ENCODE measurements at regions not wholly inside any gene's neighbourhood (a gene's known extent, or its start where the extent isn't known, plus 50 kb on each side); places are given as distances from the start of the nearest gene placed in this dataset.

GRCh38 chr18:29653671-29654215, 1388.8 kb downstream of the DSC3 start:
- DNase-seq, result no peak

GRCh38 chr18:29652797-29653196, 1389.7 kb downstream of the DSC3 start:
- no peak for DNase-seq

DNA sequence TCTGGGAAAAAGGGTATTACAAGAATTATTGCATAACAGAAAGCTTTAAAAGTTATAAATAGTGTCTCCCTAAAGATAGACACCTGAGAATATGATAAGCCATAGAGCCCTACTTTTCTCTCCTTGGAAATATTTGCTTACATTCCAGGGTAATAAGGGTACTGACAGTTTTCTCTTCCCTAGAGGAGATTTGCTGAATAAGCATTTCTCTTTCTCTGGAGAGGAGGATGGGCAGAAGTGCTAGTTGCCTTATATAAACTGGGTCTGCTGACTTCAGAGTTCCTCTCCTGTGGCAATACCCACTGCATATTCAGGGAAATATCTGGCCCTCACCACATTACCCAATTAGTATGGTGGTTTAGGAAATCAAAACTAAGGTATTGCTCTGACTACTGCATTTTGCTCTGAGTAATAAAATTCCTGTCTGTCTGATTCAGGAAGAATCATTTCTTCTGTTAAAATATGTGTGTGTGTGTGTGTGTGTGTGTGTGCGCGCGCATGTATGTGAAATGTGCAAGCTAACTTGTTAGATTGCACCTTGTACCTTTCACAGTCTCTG, 1391.3 kb downstream of the DSC3 start:
- no peak for DNase-seq

GRCh38 chr18:29648891-29649290, 1393.7 kb downstream of the DSC3 start:
- no peak for DNase-seq

DNA sequence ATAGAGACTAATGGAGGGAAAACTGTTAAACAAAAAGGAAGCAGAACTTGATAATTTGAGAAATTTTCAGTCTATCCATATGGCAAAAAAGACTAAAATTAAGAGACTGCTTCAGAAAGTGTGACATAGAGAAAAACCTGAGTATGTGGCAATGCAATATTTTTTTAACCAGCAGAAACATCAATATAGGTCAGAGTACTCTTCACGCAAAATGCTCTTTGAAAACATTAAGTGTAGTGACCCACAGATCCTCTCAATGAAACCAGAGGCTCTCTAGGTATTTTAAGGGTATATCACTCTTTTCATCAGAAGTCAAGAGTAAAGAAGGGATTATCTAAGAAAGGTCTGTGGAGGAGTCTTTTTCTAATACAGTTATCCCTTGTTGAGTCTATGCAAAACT, 1394.8 kb downstream of the DSC3 start:
- DNase-seq, result no peak

DNA sequence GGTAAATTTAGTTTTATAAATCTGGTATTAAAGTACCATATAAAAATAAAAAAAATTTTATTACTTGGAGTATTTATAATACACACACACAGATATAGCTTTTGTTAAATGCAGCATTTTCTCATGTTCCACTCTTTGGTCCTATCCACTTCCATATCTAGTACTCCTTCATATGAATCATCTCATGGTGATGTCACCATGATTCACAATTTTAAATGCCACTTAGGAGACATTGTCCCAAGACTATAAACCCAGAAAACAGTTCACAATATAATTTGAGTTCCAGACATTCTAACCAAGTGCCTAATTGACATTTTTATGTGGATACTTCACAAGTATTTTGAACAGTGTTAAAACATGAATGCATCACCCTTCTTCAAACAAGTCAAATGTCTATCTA, 1398.3 kb downstream of the DSC3 start:
- no peak for DNase-seq

DNA sequence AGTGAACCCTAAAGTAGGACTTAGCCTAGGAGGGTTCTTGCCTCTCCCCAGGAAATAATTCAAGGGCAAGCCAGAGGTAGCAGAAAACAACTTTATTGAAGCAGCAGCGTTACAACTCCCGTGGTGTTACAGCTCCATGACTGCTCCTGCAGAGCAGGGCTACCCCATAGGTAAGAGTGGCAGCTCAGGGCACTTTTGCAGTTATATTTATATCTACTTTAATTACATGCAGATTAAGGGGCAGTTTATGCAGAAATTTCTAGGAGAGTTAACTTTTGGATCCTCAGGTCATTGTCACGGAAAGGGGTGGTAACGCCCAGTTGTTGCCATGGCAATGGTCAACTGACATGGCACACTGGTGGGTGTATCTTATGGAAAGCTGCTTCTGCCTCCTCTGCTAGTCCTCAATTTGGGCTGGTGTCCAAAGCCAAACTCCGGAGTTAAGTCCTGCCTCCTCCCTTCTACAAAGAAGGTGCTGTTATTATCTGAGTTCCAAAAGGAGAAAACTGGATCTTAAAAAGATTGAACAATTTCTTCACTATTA, 1413.0 kb downstream of the DSC3 start:
- DNase-seq, result no peak

DNA sequence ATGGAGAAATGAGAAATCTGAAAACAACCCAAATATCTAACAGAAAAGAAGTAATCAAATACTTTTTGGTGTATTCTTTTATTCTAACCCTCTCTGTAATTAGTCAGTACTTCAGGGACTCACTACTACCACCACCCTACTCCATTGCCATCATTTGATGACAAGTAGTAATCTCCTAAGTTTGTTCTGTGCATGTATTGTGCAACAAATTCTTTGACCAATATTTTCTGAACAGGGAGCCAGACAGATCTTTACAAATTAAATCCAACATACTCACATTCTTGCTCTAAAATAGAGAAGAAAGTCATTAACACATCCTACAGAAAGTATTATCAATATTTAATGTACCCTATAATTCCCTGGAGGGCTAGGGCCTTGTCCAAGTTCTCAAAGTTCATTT, 1416.4 kb downstream of the DSC3 start:
- DNase-seq, result no peak

GRCh38 chr18:29616867-29617266, 1425.7 kb downstream of the DSC3 start:
- no peak for DNase-seq

- no peak for DNase-seq
These were observed 1432.1 kb upstream of the CDH2 start for GRCh38 chr18:29608982-29609381.

DNA sequence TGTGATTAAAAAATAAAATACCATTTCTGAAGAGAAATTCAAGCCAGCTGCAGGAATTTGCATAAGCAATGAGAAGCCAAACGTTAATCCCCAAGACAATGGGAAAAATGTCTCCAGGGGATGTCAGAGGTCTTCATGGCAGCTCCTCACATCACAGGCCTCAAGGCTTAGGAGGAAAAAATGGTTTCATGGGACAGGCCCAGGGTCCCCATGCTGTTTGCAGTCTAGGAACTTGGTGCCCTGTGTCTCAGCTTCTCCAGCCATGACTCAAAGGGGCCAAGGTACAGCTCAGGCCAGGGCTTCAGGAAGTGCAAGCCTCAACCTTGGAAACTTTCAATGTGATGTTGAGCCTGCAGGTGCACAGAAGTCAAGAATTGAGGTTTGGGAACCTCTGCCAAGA, 1428.4 kb upstream of the CDH2 start:
- DNase-seq, result no peak

DNA sequence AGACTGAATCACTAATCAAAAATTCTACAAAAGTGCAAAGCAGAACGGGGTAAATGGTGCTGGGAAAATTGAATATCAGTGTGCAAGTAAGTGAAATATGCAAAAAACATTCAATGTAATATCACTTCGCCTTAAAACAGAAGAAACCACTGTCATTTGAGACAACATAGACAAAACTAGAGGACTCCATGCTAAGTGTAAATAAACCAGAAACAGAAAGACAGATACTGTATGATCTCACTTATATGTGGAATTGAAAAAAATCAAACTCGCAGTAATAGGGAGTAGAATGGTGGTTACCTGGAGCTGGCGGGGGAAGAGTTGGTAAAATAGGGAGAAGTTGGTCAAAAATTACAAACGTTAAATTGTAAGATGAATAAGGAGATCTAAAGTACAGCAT, 1420.0 kb upstream of the CDH2 start:
- DNase-seq, result no peak

DNA sequence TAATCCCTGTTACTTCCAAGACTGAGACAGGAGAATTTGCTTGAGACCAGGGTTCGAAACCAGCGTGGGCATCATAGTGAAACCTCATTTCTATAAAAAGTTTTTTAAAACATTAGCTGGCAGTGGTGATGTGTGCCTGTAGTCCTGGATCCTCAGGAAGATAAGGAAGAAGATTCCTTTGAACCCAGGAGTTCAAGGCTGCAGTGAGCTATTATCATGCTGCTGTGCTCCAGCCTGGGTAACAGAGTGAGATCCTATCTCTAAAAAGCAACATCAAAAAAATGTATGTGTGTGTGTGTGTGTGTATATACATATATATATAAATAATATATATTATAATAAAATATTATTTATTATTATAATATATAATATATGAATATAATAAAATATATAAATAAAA, 1417.6 kb upstream of the CDH2 start:
- DNase-seq, result no peak

DNA sequence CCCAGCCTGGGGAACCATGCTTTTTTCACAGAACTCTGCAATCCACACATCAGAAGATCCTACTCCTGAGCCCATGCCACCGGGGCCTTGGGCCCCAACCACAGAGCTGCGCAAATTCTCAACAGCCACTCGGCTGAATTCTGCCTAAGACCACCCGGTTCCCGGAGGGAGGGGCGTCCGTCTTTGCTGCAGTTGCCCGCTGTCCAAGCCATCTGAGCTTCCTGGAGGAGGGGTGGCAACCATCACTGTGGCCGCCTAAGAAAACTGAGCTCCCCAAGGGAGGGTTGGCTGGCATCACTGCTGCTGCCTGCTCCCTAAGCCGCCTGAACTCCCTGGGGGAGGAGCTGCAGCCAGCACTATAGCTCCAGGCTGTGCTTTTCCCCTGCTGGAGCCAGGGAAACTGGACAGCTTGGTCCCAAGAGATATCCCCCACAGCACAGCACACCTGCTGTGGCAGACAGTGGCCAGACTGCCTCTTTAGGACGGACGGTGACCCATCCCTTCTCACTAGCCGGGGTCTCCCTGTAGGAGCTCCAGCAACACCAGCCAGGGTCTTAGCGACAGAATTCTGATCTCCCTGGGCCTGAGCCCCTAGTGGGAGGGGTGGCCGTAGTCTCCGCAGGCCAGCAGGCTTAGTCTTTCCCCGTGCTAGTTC, 1411.6 kb upstream of the CDH2 start:
- no peak for DNase-seq

GRCh38 chr18:29586210-29586609, 1409.3 kb upstream of the CDH2 start:
- DNase-seq, result no peak

DNA sequence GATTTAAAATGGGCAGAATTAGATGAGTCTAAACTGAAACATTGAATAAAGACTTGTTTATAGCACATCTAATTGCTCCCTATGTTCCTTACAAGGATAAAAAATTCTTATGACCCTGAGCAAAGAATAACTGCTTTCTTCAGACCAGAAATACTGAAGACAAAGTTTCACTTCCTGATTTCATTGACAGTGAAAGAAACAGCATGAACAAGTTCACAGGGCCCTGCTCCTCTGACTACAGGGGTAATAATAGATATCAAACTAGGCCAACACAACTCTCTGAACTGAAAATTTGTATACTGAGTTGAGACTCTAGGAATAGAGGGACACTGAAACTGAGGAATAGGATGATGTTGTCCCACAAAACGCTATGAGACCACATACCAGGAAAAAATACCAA, 1383.3 kb upstream of the CDH2 start:
- DNase-seq, result no peak

DNA sequence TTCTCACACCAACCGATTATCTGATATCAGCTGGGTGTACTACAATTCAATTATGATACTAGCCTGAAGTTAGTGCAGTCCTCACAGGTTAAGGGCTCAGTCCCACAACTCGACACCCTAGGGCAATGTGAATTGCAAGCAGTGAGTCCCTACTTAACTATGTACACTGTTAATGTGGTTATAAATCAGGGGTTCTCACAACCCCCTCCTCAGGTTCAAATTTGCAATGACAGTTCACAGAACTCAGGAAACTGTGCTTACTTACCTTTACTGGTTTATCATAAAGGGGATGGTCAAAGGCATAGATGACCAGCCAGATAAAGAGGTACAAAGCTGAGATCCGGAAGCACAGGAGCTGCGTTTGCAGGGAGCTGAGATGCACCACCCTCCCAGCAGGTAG, 1379.1 kb upstream of the CDH2 start:
- DNase-seq, result no peak

GRCh38 chr18:29549759-29550158, 1372.8 kb upstream of the CDH2 start:
- DNase-seq, result no peak

- DNase-seq, result no peak
These were observed 1370.7 kb upstream of the CDH2 start for GRCh38 chr18:29547626-29548025.

GRCh38 chr18:29540548-29540947, 1363.6 kb upstream of the CDH2 start:
- no peak for DNase-seq

DNA sequence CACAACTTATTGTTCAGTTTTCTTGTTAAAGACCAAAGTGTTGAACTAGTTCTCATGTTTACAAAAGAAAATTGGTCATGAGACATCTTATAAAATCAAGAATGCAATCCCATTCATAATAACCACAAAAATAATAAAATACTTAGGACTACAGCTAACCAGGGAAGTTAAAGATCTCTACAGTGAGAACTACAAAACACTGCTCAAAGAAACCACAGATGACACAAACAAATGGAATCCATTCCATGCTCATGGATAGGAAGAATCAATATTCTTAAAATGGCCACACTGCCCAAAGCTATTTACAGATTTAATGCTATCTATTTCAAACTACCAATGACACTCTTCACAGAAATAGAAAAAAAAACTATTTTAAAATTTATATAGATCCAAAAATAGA, 1354.8 kb upstream of the CDH2 start:
- no peak for DNase-seq

DNA sequence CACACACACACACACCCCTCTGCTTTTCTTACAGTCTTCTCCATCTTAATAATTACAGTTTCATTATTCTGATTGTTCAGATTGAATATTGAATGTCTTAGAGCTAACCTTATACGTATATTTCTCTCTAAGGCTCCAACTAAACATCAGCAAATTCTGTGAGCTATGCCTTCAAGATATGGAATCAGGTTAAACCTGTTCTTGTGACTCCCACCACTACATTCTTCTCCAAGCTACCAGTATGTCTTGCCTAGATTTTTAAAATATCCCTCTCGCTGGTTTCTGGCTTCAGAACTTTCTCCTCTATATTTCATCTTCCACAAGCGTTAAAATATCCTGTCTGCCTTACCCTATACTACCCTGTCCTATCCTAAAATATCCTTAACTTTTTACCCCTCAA, 1346.4 kb upstream of the CDH2 start:
- no peak for DNase-seq

DNA sequence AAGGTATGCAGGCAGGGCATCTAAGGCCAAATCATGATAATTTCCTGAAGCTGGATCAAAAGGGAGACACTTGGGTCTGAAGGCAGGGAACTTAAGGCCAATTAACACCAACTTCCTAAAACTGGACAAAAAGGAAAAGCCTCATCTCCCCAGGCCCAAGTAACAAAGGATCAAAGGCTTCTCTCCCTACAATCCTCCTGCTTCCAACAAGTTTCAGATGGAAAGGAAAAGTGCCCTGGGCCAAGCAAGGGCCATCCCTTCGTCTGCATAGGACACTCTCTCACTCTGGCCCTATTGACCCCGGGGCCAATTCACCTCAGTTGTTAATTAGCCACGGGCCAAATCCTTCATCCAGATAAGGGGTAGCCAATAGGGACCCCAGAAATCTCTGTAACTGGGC, 1335.8 kb upstream of the CDH2 start:
- no peak for DNase-seq

- no peak for DNase-seq
These were observed 1335.3 kb upstream of the CDH2 start for GRCh38 chr18:29512203-29512602.

All from occipital lobe (tissue), 1 donor.